Endothelial cell (in vitro differentiated cells): ENCODE measurements at regions not wholly inside any gene's neighbourhood (a gene's known extent, or its start where the extent isn't known, plus 50 kb on each side); places are given as distances from the start of the nearest gene placed in this dataset.

Experiments
- DNase-seq: peaks from one replicate; pipeline ENCODE4 v3.0.0; 2021; ENCODE audit warnings: low spot score
- H3K27ac Mint-ChIP-seq: one replicate; pipeline ENCODE4 v1.8.0; 2021; ENCODE audit warnings: mixed read lengths, inconsistent platforms; ENCODE audit not compliant: unreplicated experiment
- H3K27me3 Mint-ChIP-seq: one replicate; pipeline ENCODE4 v1.8.0; 2021; ENCODE audit warnings: mild to moderate bottlenecking, moderate library complexity, mixed read lengths, inconsistent platforms; ENCODE audit not compliant: unreplicated experiment
- H3K36me3 Mint-ChIP-seq: one replicate; pipeline ENCODE4 v1.8.0; 2021; ENCODE audit warnings: mild to moderate bottlenecking, low read depth, mixed read lengths, inconsistent platforms; ENCODE audit not compliant: unreplicated experiment
- H3K4me1 Mint-ChIP-seq: one replicate; pipeline ENCODE4 v1.8.0; 2021; ENCODE audit warnings: mild to moderate bottlenecking, mixed read lengths, inconsistent platforms; ENCODE audit not compliant: unreplicated experiment
- H3K4me3 Mint-ChIP-seq: one replicate; pipeline ENCODE4 v1.8.0; 2021; ENCODE audit warnings: mild to moderate bottlenecking, mixed read lengths, inconsistent platforms; ENCODE audit not compliant: unreplicated experiment
- H3K9me3 Mint-ChIP-seq: one replicate; pipeline ENCODE4 v1.8.0; 2021; ENCODE audit warnings: mixed read lengths, inconsistent platforms; ENCODE audit not compliant: unreplicated experiment
- CTCF ChIP-seq: fragments of 200-600 bp; sonication (generic); IDR thresholded peaks from one replicate; pipeline ENCODE4 v1.5.0; 2021; ENCODE audit warnings: antibody characterized with exemption; ENCODE audit not compliant: unreplicated experiment

GRCh38 chr20:40805592-40805991 is 116.6 kb upstream of the MAFB start:
- peaks cover 11% of the 10 kb centered on the region for H3K27me3 Mint-ChIP-seq
- no peak for DNase-seq
- TF ChIP-seq CTCF: no peak
- no peaks in the 10 kb centered on the region for H3K9me3 Mint-ChIP-seq
- no peaks in the 10 kb centered on the region for H3K4me1 Mint-ChIP-seq
- no peaks in the 10 kb centered on the region for H3K36me3 Mint-ChIP-seq
- no peak overlapping the region for H3K4me3 Mint-ChIP-seq
- H3K27ac Mint-ChIP-seq: no peak overlapping the region

DNA sequence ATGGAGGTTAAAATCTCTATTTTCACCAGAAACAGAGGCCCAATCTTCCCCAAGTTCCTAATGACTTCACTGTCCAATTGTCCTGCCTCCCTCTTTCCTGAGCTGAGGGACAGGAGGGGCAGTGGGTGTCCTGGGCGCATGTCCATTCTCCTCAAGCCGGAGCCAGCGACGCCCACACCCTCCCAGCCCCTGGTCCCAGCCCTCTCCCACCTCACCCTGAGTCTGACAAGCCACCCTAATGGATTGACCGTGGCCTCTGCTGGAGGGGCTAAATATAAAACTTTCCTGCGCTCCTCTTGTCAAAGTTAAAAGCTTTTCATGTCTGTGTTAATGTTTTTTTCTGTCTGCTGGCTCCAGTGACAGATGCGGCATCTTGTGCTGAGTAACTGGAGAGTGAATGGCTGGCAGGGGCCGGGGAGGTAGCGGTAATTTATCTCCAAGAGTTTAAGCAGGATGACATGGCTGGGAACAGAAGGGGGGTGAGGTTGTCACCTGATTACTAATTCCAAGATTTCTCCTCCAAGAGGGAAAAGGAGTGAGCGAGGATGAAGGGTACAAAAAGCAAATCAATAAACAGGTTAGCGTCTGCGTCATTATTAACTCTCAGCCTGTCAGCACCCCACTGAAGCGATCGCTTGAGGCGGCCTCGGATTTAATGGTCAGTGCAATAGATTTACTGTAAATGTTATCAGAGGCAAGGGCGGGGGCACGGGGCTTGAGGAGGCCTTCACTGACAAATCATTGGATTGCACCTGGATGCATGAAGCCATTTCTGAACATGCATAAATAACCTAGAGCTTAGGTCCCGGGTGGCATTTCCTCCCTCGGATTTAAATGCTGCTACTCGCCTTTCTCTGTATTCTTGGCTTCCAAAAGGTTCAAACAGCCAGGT is 118.1 kb upstream of the MAFB start:
- Mint-ChIP-seq H3K9me3 (no peaks in the 10 kb centered on the region), H3K4me1 (no peaks in the 10 kb centered on the region), H3K27me3 (peaks cover 11% of the 10 kb centered on the region), H3K27ac (no peak overlapping the region), H3K4me3 (no peak overlapping the region), H3K36me3 (no peaks in the 10 kb centered on the region)
- DNase-seq: no peak
- TF ChIP-seq CTCF: no peak

DNA sequence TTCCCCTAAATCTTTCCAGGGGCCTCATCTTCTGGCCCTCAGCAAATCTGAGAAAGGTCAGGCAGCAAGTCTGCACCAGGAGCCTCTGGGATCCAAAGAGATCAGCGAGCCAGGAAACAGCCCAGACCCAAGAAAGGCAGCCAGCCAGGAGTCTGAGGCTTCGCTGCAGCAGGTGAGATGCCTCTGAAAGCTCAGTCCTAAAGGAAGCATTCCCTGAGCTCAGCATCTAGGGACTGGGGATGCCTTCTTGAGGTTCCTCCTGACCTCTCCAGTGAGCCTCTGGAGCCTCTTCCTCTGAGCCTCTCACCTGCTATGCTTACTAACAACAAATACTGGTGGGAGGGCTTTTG is 118.8 kb upstream of the MAFB start:
- no peak for TF ChIP-seq CTCF
- no peaks in the 10 kb centered on the region for H3K36me3 Mint-ChIP-seq
- DNase-seq: no peak
- no peak overlapping the region for H3K27ac Mint-ChIP-seq
- no peak overlapping the region for H3K4me3 Mint-ChIP-seq
- H3K9me3 Mint-ChIP-seq: no peaks in the 10 kb centered on the region
- H3K4me1 Mint-ChIP-seq: no peaks in the 10 kb centered on the region
- peaks cover 9% of the 10 kb centered on the region for H3K27me3 Mint-ChIP-seq

DNA sequence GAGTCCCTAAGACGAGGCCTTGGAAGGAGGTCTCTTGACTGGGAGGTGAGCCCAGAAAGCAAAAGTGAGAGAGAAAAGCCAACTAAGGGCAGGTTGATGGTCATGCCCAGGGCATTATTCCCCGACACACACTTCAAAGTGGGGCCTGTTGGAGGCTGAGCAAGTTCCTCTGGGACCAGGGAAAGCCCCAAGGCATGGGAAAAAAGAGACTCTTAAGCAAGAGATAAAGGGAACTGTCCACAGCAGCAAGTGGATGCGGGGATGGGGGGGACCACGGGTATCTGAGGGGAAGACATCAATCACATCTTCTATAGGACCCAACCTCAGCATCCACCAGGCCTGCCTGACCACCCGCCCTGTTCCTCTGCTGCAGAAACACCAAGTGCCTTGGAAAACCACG is 119.9 kb upstream of the MAFB start:
- no peak for TF ChIP-seq CTCF
- H3K4me3 Mint-ChIP-seq: no peak overlapping the region
- no peaks in the 10 kb centered on the region for H3K4me1 Mint-ChIP-seq
- H3K27me3 Mint-ChIP-seq: peaks cover 10% of the 10 kb centered on the region
- no peaks in the 10 kb centered on the region for H3K36me3 Mint-ChIP-seq
- DNase-seq: no peak
- no peak overlapping the region for H3K27ac Mint-ChIP-seq
- H3K9me3 Mint-ChIP-seq: no peaks in the 10 kb centered on the region

- H3K9me3 Mint-ChIP-seq: no peaks in the 10 kb centered on the region
- DNase-seq: no peak
- H3K27ac Mint-ChIP-seq: no peak overlapping the region
- no peak for TF ChIP-seq CTCF
- peaks cover 10% of the 10 kb centered on the region for H3K27me3 Mint-ChIP-seq
- no peak overlapping the region for H3K4me3 Mint-ChIP-seq
- no peaks in the 10 kb centered on the region for H3K4me1 Mint-ChIP-seq
- H3K36me3 Mint-ChIP-seq: no peaks in the 10 kb centered on the region
Observed at GRCh38 chr20:40809361-40809760, 120.3 kb upstream of the MAFB start.
